ENCODE measurements at regions not wholly inside any gene's neighbourhood (a gene's known extent, or its start where the extent isn't known, plus 50 kb on each side); places are given as distances from the start of the nearest gene placed in this dataset.

- no peaks in the 10 kb centered on the region for H3K9me2 ChIP-seq (replicated peaks; ENCODE audit: insufficient read depth, low read length)
- H3K9me3 ChIP-seq (replicated peaks; ENCODE audit: insufficient read depth, low read length) = no peaks in the 10 kb centered on the region
- H3F3A ChIP-seq (ENCODE audit: insufficient read depth, low read length) = no peaks in the 10 kb centered on the region
- DNase-seq = no peak
- no peak overlapping the region for H3K27ac ChIP-seq (ENCODE audit: low read length)
- H3K4me2 ChIP-seq (ENCODE audit: low read depth, low read length) = no peak overlapping the region
- no peaks in the 10 kb centered on the region for H4K20me1 ChIP-seq (ENCODE audit: insufficient read depth, low read length)
- no peak overlapping the region for H3K9ac ChIP-seq (ENCODE audit: low read length)
- no peak overlapping the region for H3K4me3 ChIP-seq (ENCODE audit: low read length)
- H3K4me1 ChIP-seq (ENCODE audit: low read length) = no peaks in the 10 kb centered on the region
- no peak for TF ChIP-seq EZH2phosphoT487 (IDR thresholded peaks at IDR 0.05; ENCODE audit: low read length)
- TF ChIP-seq EZH2 (optimal IDR thresholded peaks at IDR 0.05; ENCODE audit: low read depth, low read length) = no peak
- TF ChIP-seq CTCF (IDR thresholded peaks at IDR 0.05; ENCODE audit: low read length) = no peak
- H3K79me2 ChIP-seq (ENCODE audit: low read length) = no peaks in the 10 kb centered on the region
- no peak overlapping the region for H2AFZ ChIP-seq (ENCODE audit: low read length)
- H3K36me3 ChIP-seq (replicated peaks; ENCODE audit: insufficient read depth, low read length) = no peaks in the 10 kb centered on the region
- H3K27me3 ChIP-seq (replicated peaks; ENCODE audit: insufficient read depth, low read length) = no peaks in the 10 kb centered on the region
These were observed 97.7 kb upstream of the SMIM30 start for GRCh38 chr7:113216038-113216437.

- Histone ChIP-seq H3K9me3 (replicated peaks; ENCODE audit: insufficient read depth, low read length) (no peaks in the 10 kb centered on the region), H3K79me2 (ENCODE audit: low read length) (no peaks in the 10 kb centered on the region), H3K9me2 (replicated peaks; ENCODE audit: insufficient read depth, low read length) (no peaks in the 10 kb centered on the region), H3K4me3 (ENCODE audit: low read length) (no peak overlapping the region), H3K4me2 (ENCODE audit: low read depth, low read length) (no peak overlapping the region), H3K27ac (ENCODE audit: low read length) (no peak overlapping the region), H3K4me1 (ENCODE audit: low read length) (no peaks in the 10 kb centered on the region), H3K27me3 (replicated peaks; ENCODE audit: insufficient read depth, low read length) (no peaks in the 10 kb centered on the region), H4K20me1 (ENCODE audit: insufficient read depth, low read length) (no peaks in the 10 kb centered on the region), H3K9ac (ENCODE audit: low read length) (no peak overlapping the region), H3F3A (ENCODE audit: insufficient read depth, low read length) (no peaks in the 10 kb centered on the region), H2AFZ (ENCODE audit: low read length) (no peak overlapping the region), H3K36me3 (replicated peaks; ENCODE audit: insufficient read depth, low read length) (no peaks in the 10 kb centered on the region)
- TF ChIP-seq EZH2phosphoT487 (IDR thresholded peaks at IDR 0.05; ENCODE audit: low read length) (no peak), CTCF (IDR thresholded peaks at IDR 0.05; ENCODE audit: low read length) (no peak), EZH2 (optimal IDR thresholded peaks at IDR 0.05; ENCODE audit: low read depth, low read length) (no peak)
- DNase-seq = no peak
These were observed 91.3 kb upstream of the SMIM30 start for GRCh38 chr7:113209449-113210203.

- Histone ChIP-seq H4K20me1 (ENCODE audit: insufficient read depth, low read length) (no peaks in the 10 kb centered on the region), H3K27me3 (replicated peaks; ENCODE audit: insufficient read depth, low read length) (no peaks in the 10 kb centered on the region), H3K79me2 (ENCODE audit: low read length) (no peaks in the 10 kb centered on the region), H3K4me2 (ENCODE audit: low read depth, low read length) (no peak overlapping the region), H3K4me3 (ENCODE audit: low read length) (no peak overlapping the region), H2AFZ (ENCODE audit: low read length) (no peak overlapping the region), H3F3A (ENCODE audit: insufficient read depth, low read length) (no peaks in the 10 kb centered on the region), H3K9me2 (replicated peaks; ENCODE audit: insufficient read depth, low read length) (no peaks in the 10 kb centered on the region), H3K4me1 (ENCODE audit: low read length) (no peaks in the 10 kb centered on the region), H3K9me3 (replicated peaks; ENCODE audit: insufficient read depth, low read length) (no peaks in the 10 kb centered on the region), H3K9ac (ENCODE audit: low read length) (no peak overlapping the region), H3K36me3 (replicated peaks; ENCODE audit: insufficient read depth, low read length) (no peaks in the 10 kb centered on the region), H3K27ac (ENCODE audit: low read length) (no peak overlapping the region)
- TF ChIP-seq CTCF (IDR thresholded peaks at IDR 0.05; ENCODE audit: low read length) = no peak
- TF ChIP-seq EZH2 (optimal IDR thresholded peaks at IDR 0.05; ENCODE audit: low read depth, low read length) = no peak
- TF ChIP-seq EZH2phosphoT487 (IDR thresholded peaks at IDR 0.05; ENCODE audit: low read length) = no peak
- no peak for DNase-seq
These were observed 89.6 kb upstream of the SMIM30 start for GRCh38 chr7:113207931-113208330.
